ENCODE measurements at regions not wholly inside any gene's neighbourhood (a gene's known extent, or its start where the extent isn't known, plus 50 kb on each side); places are given as distances from the start of the nearest gene placed in this dataset.

DNA sequence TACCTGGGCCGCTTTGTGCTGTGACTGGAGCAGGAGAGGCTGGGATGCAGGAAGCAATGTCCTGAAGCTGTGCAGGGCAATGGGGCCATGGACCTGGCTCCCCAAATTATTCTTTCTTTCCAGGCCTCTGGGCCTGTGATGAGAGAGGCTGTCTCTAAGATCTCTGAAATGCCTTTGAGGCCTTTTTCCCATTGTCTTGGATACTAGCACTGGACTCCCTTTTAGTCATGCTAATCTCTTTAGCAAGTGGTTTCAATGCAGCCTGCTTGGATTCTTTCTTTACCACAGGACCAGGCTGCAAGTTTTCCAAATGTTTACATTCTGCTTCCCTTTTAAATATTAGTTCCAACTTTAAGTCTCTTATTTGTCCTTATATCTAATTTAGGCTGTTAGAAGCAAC is 64.8 kb upstream of the SGO1 start:
- H3K9me2 ChIP-seq (ENCODE audit: insufficient read depth, low read length), result no peaks in the 10 kb centered on the region

DNA sequence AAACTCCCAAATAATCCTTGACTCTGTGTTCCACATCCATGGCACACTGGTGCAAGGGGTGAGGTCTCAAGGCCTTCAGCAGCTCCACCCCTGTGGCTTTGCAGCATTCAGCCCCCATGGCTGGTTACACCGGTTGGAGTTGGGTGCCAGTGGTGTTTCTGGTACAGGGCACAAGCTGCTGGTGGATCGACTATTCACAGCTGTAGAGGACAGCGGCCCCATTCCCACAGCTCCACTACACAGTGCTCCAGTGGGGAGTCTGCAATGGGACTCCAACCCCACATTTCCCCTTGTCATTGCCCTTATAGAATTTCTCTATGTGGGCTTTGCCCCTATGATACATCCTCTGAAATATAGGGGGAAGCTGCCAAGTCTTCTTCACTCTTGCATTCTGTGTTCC is 64.3 kb upstream of the SGO1 start:
- Histone ChIP-seq H3F3A (ENCODE audit: insufficient read depth, low read length, poor library complexity, severe bottlenecking) (no peaks in the 10 kb centered on the region), H3K27ac (ENCODE audit: low read length) (no peak overlapping the region), H3K27me3 (ENCODE audit: insufficient read depth, low read depth, low read length) (no peaks in the 10 kb centered on the region), H3K4me2 (ENCODE audit: low read length) (no peak overlapping the region), H3K9me2 (ENCODE audit: insufficient read depth, low read length) (no peaks in the 10 kb centered on the region), H2AFZ (ENCODE audit: low read depth, low read length) (no peak overlapping the region), H3K4me3 (ENCODE audit: low read length) (no peak overlapping the region), H3K79me2 (replicated peaks; ENCODE audit: insufficient read depth, low read length) (no peaks in the 10 kb centered on the region), H3K36me3 (ENCODE audit: insufficient read depth, low read length) (no peaks in the 10 kb centered on the region), H3K9me3 (ENCODE audit: low read length) (no peaks in the 10 kb centered on the region), H4K20me1 (ENCODE audit: insufficient read depth) (no peaks in the 10 kb centered on the region), H3K9ac (ENCODE audit: low read length) (no peak overlapping the region)
- TF ChIP-seq TAF1 (IDR thresholded peaks at IDR 0.05; ENCODE audit: low read depth) (no peak), MXI1 (conservative IDR thresholded peaks at IDR 0.05; ENCODE audit: poor library complexity, severe bottlenecking) (no peak), EZH2 (IDR thresholded peaks at IDR 0.05; ENCODE audit: borderline replicate concordance, insufficient read depth, low read length, poor library complexity, severe bottlenecking) (no peak), SMC3 (conservative IDR thresholded peaks at IDR 0.05; ENCODE audit: poor library complexity) (no peak), EP300 (conservative IDR thresholded peaks at IDR 0.05; ENCODE audit: poor library complexity, severe bottlenecking) (no peak), POLR2AphosphoS5 (IDR thresholded peaks at IDR 0.05) (no peak), RAD21 (conservative IDR thresholded peaks at IDR 0.05) (no peak)
- TF ChIP-seq, protein P1, sequence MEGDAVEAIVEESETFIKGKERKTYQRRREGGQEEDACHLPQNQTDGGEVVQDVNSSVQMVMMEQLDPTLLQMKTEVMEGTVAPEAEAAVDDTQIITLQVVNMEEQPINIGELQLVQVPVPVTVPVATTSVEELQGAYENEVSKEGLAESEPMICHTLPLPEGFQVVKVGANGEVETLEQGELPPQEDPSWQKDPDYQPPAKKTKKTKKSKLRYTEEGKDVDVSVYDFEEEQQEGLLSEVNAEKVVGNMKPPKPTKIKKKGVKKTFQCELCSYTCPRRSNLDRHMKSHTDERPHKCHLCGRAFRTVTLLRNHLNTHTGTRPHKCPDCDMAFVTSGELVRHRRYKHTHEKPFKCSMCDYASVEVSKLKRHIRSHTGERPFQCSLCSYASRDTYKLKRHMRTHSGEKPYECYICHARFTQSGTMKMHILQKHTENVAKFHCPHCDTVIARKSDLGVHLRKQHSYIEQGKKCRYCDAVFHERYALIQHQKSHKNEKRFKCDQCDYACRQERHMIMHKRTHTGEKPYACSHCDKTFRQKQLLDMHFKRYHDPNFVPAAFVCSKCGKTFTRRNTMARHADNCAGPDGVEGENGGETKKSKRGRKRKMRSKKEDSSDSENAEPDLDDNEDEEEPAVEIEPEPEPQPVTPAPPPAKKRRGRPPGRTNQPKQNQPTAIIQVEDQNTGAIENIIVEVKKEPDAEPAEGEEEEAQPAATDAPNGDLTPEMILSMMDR (IDR thresholded peaks at IDR 0.05; ENCODE audit: poor library complexity, severe bottlenecking), result no peak
- TF ChIP-seq, protein P2, sequence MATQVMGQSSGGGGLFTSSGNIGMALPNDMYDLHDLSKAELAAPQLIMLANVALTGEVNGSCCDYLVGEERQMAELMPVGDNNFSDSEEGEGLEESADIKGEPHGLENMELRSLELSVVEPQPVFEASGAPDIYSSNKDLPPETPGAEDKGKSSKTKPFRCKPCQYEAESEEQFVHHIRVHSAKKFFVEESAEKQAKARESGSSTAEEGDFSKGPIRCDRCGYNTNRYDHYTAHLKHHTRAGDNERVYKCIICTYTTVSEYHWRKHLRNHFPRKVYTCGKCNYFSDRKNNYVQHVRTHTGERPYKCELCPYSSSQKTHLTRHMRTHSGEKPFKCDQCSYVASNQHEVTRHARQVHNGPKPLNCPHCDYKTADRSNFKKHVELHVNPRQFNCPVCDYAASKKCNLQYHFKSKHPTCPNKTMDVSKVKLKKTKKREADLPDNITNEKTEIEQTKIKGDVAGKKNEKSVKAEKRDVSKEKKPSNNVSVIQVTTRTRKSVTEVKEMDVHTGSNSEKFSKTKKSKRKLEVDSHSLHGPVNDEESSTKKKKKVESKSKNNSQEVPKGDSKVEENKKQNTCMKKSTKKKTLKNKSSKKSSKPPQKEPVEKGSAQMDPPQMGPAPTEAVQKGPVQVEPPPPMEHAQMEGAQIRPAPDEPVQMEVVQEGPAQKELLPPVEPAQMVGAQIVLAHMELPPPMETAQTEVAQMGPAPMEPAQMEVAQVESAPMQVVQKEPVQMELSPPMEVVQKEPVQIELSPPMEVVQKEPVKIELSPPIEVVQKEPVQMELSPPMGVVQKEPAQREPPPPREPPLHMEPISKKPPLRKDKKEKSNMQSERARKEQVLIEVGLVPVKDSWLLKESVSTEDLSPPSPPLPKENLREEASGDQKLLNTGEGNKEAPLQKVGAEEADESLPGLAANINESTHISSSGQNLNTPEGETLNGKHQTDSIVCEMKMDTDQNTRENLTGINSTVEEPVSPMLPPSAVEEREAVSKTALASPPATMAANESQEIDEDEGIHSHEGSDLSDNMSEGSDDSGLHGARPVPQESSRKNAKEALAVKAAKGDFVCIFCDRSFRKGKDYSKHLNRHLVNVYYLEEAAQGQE (IDR thresholded peaks at IDR 0.05; ENCODE audit: borderline replicate concordance), result no peak

More for the DNA sequence above, 64.8 kb upstream of the SGO1 start:
- TF ChIP-seq MXI1 (conservative IDR thresholded peaks at IDR 0.05; ENCODE audit: poor library complexity, severe bottlenecking), result no peak
- TF ChIP-seq SMC3 (conservative IDR thresholded peaks at IDR 0.05; ENCODE audit: poor library complexity), result no peak
- no peak for TF ChIP-seq POLR2AphosphoS5 (IDR thresholded peaks at IDR 0.05)
- TF ChIP-seq TAF1 (IDR thresholded peaks at IDR 0.05; ENCODE audit: low read depth), result no peak
- TF ChIP-seq, protein P2 (IDR thresholded peaks at IDR 0.05; ENCODE audit: borderline replicate concordance), result no peak
- TF ChIP-seq EZH2 (IDR thresholded peaks at IDR 0.05; ENCODE audit: borderline replicate concordance, insufficient read depth, low read length, poor library complexity, severe bottlenecking), result no peak
- TF ChIP-seq RAD21 (conservative IDR thresholded peaks at IDR 0.05), result no peak
- TF ChIP-seq, protein P1 (IDR thresholded peaks at IDR 0.05; ENCODE audit: poor library complexity, severe bottlenecking), result no peak
- TF ChIP-seq EP300 (conservative IDR thresholded peaks at IDR 0.05; ENCODE audit: poor library complexity, severe bottlenecking), result no peak
- no peaks in the 10 kb centered on the region for H3K36me3 ChIP-seq (ENCODE audit: insufficient read depth, low read length)
- no peaks in the 10 kb centered on the region for H3K79me2 ChIP-seq (replicated peaks; ENCODE audit: insufficient read depth, low read length)
- no peaks in the 10 kb centered on the region for H3F3A ChIP-seq (ENCODE audit: insufficient read depth, low read length, poor library complexity, severe bottlenecking)
- no peaks in the 10 kb centered on the region for H3K27me3 ChIP-seq (ENCODE audit: insufficient read depth, low read depth, low read length)
- no peak overlapping the region for H3K4me3 ChIP-seq (ENCODE audit: low read length)
- H3K27ac ChIP-seq (ENCODE audit: low read length), result no peak overlapping the region
- H3K9ac ChIP-seq (ENCODE audit: low read length), result no peak overlapping the region
- no peaks in the 10 kb centered on the region for H4K20me1 ChIP-seq (ENCODE audit: insufficient read depth)
- no peaks in the 10 kb centered on the region for H3K9me3 ChIP-seq (ENCODE audit: low read length)
- H2AFZ ChIP-seq (ENCODE audit: low read depth, low read length), result no peak overlapping the region
- no peak overlapping the region for H3K4me2 ChIP-seq (ENCODE audit: low read length)

Measured in neural cell (in vitro differentiated cells).